Breast epithelium (tissue), 4 donors: ENCODE measurements at regions not wholly inside any gene's neighbourhood (a gene's known extent, or its start where the extent isn't known, plus 50 kb on each side); places are given as distances from the start of the nearest gene placed in this dataset.
"Not testable (repeated sequence)": the region's sequence is repeated elsewhere in the genome, so short reads cannot be mapped to it uniquely, and the experiment has no call there.

ENCODE experiments used
- DNase-seq, 2 donors: peaks; one replicate each; pipeline ENCODE4 v3.0.0-alpha.2; 2019; ENCODE audit warnings: low spot score in 2 of 2
- H3K27ac ChIP-seq, 2 donors: fragments of 200-600 bp; sonication (generic) in 1 of 2; one replicate each; pipeline ENCODE4 v1.5.1; 2016 to 2019; ENCODE audit warnings: mild to moderate bottlenecking in 1 of 2
- H3K27me3 ChIP-seq, 2 donors: fragments of 200-600 bp; sonication (generic) in 1 of 2; one replicate each; pipeline versions ENCODE4 v1.5.1 to v1.6.0; 2017 to 2019; ENCODE audit warnings: control low read depth in 1 of 2, mild to moderate bottlenecking in 1 of 2
- H3K36me3 ChIP-seq: fragments of 200-600 bp; one replicate; pipeline ENCODE4 v1.5.1; 2019
- H3K4me1 ChIP-seq, 2 donors: fragments of 200-600 bp; sonication (generic); one replicate each; pipeline ENCODE4 v1.5.1; 2016 to 2019; ENCODE audit warnings: control low read depth in 1 of 2
- H3K4me3 ChIP-seq, 3 donors: fragments of 200-600 bp; sonication (generic); 1 replicate in 2 of 3; 2 replicates in 1 of 3; pipeline ENCODE4 v1.5.1; 2016 to 2019; ENCODE audit warnings: mild to moderate bottlenecking in 3 of 3, moderate library complexity in 2 of 3
- H3K9me3 ChIP-seq, 2 donors: fragments of 200-600 bp; sonication (generic) in 1 of 2; one replicate each; pipeline ENCODE4 v1.5.1; 2016 to 2019; ENCODE audit warnings: control low read depth in 1 of 2
- CTCF ChIP-seq, 3 donors: fragments of 450-650 bp; IDR thresholded peaks; one replicate each; pipeline ENCODE4 v1.5.1; 2016 to 2017; ENCODE audit warnings: antibody characterized with exemption in 3 of 3, mild to moderate bottlenecking in 3 of 3, moderate library complexity in 3 of 3
- POLR2A ChIP-seq: fragments of 450-650 bp; IDR thresholded peaks from one replicate; pipeline ENCODE4 v1.6.1; 2016; ENCODE audit warnings: antibody characterized with exemption, mild to moderate bottlenecking, moderate library complexity
- POLR2AphosphoS5 ChIP-seq, 3 donors: sonication (generic); formaldehyde crosslinking; IDR thresholded peaks; one replicate each; pipeline ENCODE4 v1.6.1; 2017; ENCODE audit warnings: antibody characterized with exemption in 3 of 3
- intact Hi-C: fragments of 100-400 bp; cut with DNase I; formaldehyde crosslinking; loops from one replicate; pipeline ENCODE4 v1.15.1; 2023; ENCODE audit warnings: low total_unique reads

- intact Hi-C loops, result no loop called here
- Histone ChIP-seq H3K4me1 (no peaks in the 10 kb centered on the region), H3K36me3 (no peaks in the 10 kb centered on the region), H3K9me3 (no peaks in the 10 kb centered on the region), H3K4me3 (no peak overlapping the region), H3K27me3 (no peaks in the 10 kb centered on the region), H3K27ac (no peak overlapping the region)
- no peak for DNase-seq
- TF ChIP-seq CTCF (IDR thresholded peaks at IDR 0.05) (no peak), POLR2A (no peak), POLR2AphosphoS5 (IDR thresholded peaks at IDR 0.05) (no peak)
These were observed 225.8 kb downstream of the MAT2B start for GRCh38 chr5:163731256-163731655.

- no peaks in the 10 kb centered on the region for H3K4me1 ChIP-seq
- H3K4me3 ChIP-seq, result no peak overlapping the region
- no peak overlapping the region for H3K27ac ChIP-seq
- TF ChIP-seq POLR2AphosphoS5 (IDR thresholded peaks at IDR 0.05) (no peak), POLR2A (no peak), CTCF (IDR thresholded peaks at IDR 0.05) (no peak)
- H3K36me3 ChIP-seq, result no peaks in the 10 kb centered on the region
- H3K27me3 ChIP-seq, result no peaks in the 10 kb centered on the region
- H3K9me3 ChIP-seq, result no peaks in the 10 kb centered on the region
- no peak for DNase-seq
- intact Hi-C loops, result no loop called here
These were observed 229.7 kb downstream of the MAT2B start for GRCh38 chr5:163735069-163735468.

- no peaks in the 10 kb centered on the region for H3K9me3 ChIP-seq
- no peaks in the 10 kb centered on the region for H3K4me1 ChIP-seq
- TF ChIP-seq CTCF (IDR thresholded peaks at IDR 0.05) (no peak), POLR2A (no peak), POLR2AphosphoS5 (IDR thresholded peaks at IDR 0.05) (no peak)
- no peak for DNase-seq
- H3K27ac ChIP-seq, result no peak overlapping the region
- no peaks in the 10 kb centered on the region for H3K27me3 ChIP-seq
- H3K4me3 ChIP-seq, result no peak overlapping the region
- intact Hi-C loops, result no loop called here
- H3K36me3 ChIP-seq, result no peaks in the 10 kb centered on the region
These were observed 242.2 kb downstream of the MAT2B start for GRCh38 chr5:163747586-163747985.

- H3K36me3 ChIP-seq, result no peaks in the 10 kb centered on the region
- intact Hi-C loops, result no loop called here
- no peak for DNase-seq
These were observed 243.5 kb downstream of the MAT2B start for GRCh38 chr5:163748934-163749333.

GRCh38 chr5:163750415-163750814 is 245.0 kb downstream of the MAT2B start:
- H3K36me3 ChIP-seq, DNase-seq, intact Hi-C loops, H3K9me3 ChIP-seq, H3K4me3 ChIP-seq, H3K27ac ChIP-seq, H3K4me1 ChIP-seq, H3K27me3 ChIP-seq: not testable (repeated sequence)

More at GRCh38 chr5:163748934-163749333, 243.5 kb downstream of the MAT2B start:
- Histone ChIP-seq H3K27me3 (no peaks in the 10 kb centered on the region), H3K9me3 (no peaks in the 10 kb centered on the region), H3K27ac (no peak overlapping the region), H3K4me3 (no peak overlapping the region), H3K4me1 (no peaks in the 10 kb centered on the region)
- no peak for TF ChIP-seq POLR2A
- TF ChIP-seq POLR2AphosphoS5 (IDR thresholded peaks at IDR 0.05), result no peak
- TF ChIP-seq CTCF (IDR thresholded peaks at IDR 0.05), result no peak

- Histone ChIP-seq H3K36me3 (no peaks in the 10 kb centered on the region), H3K27ac (no peak overlapping the region), H3K27me3 (no peaks in the 10 kb centered on the region), H3K9me3 (no peaks in the 10 kb centered on the region), H3K4me3 (no peak overlapping the region), H3K4me1 (no peaks in the 10 kb centered on the region)
- intact Hi-C loops, result no loop called here
- TF ChIP-seq POLR2AphosphoS5 (IDR thresholded peaks at IDR 0.05), result no peak
- TF ChIP-seq POLR2A, result no peak
- no peak for TF ChIP-seq CTCF (IDR thresholded peaks at IDR 0.05)
- DNase-seq, result no peak
These were observed 250.1 kb downstream of the MAT2B start for GRCh38 chr5:163755505-163755904.
